NB4 (cell line): ENCODE measurements at regions not wholly inside any gene's neighbourhood (a gene's known extent, or its start where the extent isn't known, plus 50 kb on each side); places are given as distances from the start of the nearest gene placed in this dataset.

Experiments used
- CTCF ChIP-seq: IDR thresholded peaks from one replicate; pipeline ENCODE4 v1.5.1; 2012; ENCODE audit warnings: low read depth, low read length
- MAX ChIP-seq: IDR thresholded peaks from 2 replicates; pipeline ENCODE4 v1.6.1; 2011; ENCODE audit warnings: low read depth, low read length
- MYC ChIP-seq: IDR thresholded peaks from 2 replicates; pipeline ENCODE4 v1.6.1; 2011; ENCODE audit warnings: low read depth, low read length
- POLR2A ChIP-seq: IDR thresholded peaks from 2 replicates; pipeline ENCODE4 v1.6.1; 2011; ENCODE audit warnings: mild to moderate bottlenecking; ENCODE audit not compliant: insufficient read length; ENCODE audit errors: extremely low read depth

DNA sequence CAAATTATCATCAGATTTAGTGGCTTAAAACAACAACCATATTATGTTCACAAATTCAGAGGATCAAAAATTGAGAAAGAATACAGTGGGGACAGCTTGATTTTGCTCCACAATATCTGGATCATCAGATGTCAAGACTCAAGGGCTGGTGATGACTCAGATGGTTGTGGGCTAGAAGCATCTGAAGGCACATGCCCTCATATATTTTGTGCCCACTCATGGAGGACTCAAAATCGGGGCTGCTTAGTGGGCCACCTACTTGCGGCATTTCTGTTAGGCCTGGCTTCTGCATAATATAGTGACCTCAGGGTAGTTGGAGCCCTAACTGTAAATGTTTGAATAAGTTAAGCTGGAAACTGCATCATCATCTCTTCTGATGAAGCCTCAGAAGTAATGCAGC, 584.5 kb downstream of the SLC16A7 start:
- TF ChIP-seq MAX, result no peak
- no peak for TF ChIP-seq POLR2A
- no peak for TF ChIP-seq CTCF
- TF ChIP-seq MYC, result no peak
